ENCODE measurements at regions not wholly inside any gene's neighbourhood (a gene's known extent, or its start where the extent isn't known, plus 50 kb on each side); places are given as distances from the start of the nearest gene placed in this dataset.
"Not testable (repeated sequence)": the region's sequence is repeated elsewhere in the genome, so short reads cannot be mapped to it uniquely, and the experiment has no call there.

DNA sequence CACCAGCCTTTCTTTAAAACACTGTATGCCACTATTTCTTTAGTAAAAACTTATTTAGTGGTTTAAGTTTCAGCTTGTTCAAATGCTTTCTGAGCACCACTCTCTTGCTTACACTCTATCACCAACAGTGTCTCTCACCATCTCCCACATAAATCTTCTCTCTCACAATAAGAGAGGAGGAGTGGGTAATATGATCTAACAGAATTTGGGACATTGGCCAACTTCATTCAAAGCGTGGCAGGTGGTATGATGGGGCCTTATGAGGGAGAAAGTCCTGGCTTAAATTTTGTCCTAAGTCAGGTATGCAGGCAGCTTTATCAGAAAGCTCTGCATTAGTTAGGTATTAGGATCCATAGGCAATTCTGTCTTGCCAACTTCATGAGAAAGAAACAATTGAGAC is 1132.5 kb downstream of the TUSC7 start:
- DNase-seq (ENCODE audit: low spot score): peak; percentile 10

DNA sequence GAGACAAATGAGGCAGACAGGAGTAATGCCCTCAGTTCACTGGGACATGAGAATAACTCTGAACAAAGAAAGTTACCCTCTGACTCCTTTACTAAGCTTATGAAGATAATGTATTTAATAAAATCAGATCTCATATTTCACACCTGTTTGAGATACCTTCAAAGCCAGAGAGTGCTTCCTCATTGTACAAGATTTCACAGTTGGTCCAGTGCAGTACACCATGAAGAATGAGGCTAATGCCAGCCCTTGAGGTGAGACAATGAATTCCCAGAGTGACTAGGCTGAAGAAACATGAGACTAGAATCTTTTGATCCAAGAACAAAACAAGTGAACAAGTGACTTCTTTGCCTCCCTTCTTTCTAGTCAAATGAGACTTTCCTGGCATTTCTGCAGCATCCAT is 1133.8 kb downstream of the TUSC7 start:
- DNase-seq (ENCODE audit: low spot score): no peak

- DNase-seq (ENCODE audit: low spot score): no peak
Measured at GRCh38 chr3:117844676-117845075, 1135.1 kb downstream of the TUSC7 start.

GRCh38 chr3:117846238-117846637 is 1136.7 kb downstream of the TUSC7 start:
- no peak for DNase-seq (ENCODE audit: low spot score)

DNA sequence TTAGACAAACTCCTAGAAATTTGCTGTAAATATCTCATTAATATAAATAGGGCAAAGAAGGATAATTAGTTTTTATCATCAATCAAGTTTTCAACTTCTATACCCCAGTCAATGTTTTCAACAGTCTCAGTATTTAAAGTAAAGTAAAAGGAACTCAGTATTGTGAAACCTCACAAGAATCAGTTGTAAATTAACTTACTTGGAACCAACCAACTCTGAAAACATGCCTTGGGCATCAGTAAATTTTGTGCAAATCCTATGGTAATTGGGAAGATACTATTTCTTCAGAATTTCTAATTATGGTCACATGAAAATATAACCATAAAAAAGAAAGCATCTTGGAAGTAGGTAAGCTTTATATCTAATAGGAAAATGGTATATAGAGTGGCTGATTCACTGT is 1139.0 kb downstream of the TUSC7 start:
- DNase-seq (ENCODE audit: low spot score): no peak

DNA sequence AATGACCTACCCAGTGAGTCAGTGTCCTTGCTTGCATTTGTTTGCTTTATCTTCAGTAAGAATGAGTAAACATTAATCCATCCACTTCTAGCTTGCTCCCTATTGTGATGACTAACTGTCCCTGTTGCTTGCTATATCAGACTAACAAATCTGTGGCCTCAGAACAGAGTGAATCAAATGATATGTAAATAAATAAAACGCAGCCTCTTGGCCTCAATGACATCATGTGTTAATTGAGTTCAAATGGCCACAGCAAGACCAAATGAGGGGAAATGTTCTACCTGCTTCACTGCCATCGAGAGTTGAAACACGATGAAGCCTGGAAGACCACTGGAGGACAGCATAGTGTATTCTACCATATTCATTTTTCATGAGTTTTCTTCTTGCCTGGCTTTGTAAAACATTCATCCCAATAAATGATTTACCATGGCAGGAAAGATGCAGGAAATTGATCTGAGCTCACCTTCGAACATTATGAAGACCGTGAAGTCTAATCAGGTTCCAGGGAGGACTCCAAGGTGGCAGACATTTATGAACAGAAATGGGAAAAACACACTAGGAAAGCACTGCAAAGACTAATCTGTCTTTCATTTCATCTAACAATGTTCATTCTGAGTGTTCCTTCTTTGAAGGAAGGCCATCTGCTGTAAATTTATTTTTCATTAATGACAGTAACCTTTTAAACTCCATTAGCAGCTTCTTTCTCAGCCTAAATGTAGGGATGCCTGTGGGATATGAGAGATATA is 1144.5 kb downstream of the TUSC7 start:
- DNase-seq (ENCODE audit: low spot score): no peak

DNA sequence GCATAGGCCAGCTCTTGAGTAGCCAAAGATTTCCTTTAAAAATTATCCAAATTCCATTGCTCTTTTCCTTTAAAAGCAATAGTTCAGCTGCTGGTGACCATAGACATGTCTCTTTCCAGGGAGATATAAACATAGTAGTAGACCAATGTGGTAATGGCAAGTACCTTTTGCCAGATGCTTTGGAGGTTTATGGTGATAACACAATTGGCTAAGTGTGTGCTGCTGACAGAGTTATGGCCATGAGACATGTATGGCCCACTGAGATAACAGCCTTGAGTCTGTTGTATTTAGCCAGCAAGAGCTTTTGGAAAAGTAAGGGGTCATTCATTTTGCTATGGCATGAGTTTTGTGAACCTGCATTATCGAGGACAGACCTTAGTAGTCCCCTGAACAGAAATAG is 1146.8 kb downstream of the TUSC7 start:
- no peak for DNase-seq (ENCODE audit: low spot score)

GRCh38 chr3:117863146-117863545 is 1153.6 kb downstream of the TUSC7 start:
- no peak for DNase-seq (ENCODE audit: low spot score)

DNA sequence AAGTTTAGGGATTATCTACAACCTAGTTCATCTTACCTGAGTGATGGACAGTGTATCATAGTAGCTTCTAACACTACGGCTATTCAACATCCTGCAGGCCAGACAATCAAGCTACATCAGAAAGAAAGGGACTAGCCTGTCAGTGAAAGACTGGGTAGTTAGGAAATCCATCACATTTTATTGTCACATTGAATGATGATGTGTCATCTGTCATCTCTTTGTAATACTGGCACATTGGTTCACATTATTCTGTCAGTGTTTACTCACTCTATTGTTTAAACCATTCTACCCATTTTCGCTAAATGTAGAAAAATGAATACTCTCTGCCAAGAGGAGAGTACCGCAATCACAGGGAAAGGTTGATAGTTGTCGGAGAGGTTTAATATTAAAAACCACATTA is 1155.8 kb downstream of the TUSC7 start:
- no peak for DNase-seq (ENCODE audit: low spot score)

GRCh38 chr3:117868766-117869165 is 1159.2 kb downstream of the TUSC7 start:
- no peak for DNase-seq (ENCODE audit: low spot score)

- no peak for DNase-seq (ENCODE audit: low spot score)
Measured at GRCh38 chr3:117871934-117872333, 1162.4 kb downstream of the TUSC7 start.

- DNase-seq (ENCODE audit: low spot score): not testable (repeated sequence)
Measured at GRCh38 chr3:117872594-117873248, 1161.9 kb downstream of the IGSF11 start.

- DNase-seq (ENCODE audit: low spot score): no peak
Measured at GRCh38 chr3:117873249-117873600, 1161.4 kb downstream of the IGSF11 start.

GRCh38 chr3:117874028-117874690 is 1160.5 kb downstream of the IGSF11 start:
- DNase-seq (ENCODE audit: low spot score): no peak

GRCh38 chr3:117874904-117875874 is 1159.5 kb downstream of the IGSF11 start:
- no peak for DNase-seq (ENCODE audit: low spot score)

GRCh38 chr3:117875887-117876286 is 1158.8 kb downstream of the IGSF11 start:
- no peak for DNase-seq (ENCODE audit: low spot score)

- DNase-seq (ENCODE audit: low spot score): no peak
Measured at GRCh38 chr3:117880638-117881037, 1154.0 kb downstream of the IGSF11 start.

DNA sequence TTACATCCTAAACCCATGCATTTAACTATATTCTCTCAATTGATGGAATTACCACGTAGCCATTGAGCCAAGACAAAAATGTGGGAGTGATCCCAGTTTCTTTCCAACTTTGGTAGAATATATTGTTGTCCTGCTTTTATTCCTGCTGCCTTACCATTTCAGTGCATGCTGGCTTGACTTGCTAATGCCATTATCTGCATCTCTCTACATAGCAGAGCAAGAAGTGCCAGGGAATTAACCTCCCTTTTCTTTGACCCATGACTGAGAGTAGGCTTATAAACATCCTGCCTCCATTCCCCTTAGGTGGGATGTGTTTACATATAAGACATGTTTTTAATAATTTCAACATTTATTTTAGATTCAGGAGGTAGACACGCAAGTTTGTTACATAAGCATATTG is 1153.4 kb downstream of the IGSF11 start:
- DNase-seq (ENCODE audit: low spot score): no peak

DNA sequence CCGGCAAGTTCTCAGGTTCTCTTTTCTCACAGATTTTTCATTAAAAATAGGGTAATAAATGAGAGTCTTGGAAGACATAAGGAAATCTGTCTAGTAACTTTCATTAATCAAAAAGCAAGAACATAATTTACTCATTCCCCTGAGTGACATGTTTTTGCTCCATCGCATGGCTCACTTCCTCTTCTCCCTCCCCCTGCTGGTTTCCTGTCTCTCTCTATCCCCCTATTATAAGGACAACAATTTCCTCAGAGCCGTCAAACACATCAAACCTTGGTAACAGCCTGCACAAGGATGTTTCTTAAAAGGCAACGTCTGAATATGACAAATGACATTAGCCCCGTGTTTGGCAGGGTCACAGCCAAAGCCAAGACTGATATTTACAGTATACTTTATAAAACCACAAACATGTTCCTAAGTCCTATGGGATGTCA is 1149.6 kb downstream of the IGSF11 start:
- no peak for DNase-seq (ENCODE audit: low spot score)

DNA sequence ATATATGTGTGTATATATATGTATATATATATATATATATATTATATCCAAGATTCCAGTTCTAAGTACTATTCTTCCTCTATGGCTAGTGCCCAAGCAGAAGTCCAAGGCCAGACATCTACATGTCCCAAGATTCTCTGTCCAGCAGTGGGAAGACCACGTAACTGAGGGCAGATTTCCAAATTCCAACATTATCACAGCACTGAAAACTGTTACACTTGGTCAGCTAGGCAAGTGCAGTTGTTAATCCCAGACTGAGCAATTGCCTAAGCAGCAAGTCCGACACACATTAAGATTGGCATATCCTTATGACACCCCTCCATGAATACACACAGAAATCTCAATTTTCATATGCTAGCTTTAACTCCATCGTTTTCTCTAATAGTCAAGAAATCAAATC is 1148.5 kb downstream of the IGSF11 start:
- no peak for DNase-seq (ENCODE audit: low spot score)

DNA sequence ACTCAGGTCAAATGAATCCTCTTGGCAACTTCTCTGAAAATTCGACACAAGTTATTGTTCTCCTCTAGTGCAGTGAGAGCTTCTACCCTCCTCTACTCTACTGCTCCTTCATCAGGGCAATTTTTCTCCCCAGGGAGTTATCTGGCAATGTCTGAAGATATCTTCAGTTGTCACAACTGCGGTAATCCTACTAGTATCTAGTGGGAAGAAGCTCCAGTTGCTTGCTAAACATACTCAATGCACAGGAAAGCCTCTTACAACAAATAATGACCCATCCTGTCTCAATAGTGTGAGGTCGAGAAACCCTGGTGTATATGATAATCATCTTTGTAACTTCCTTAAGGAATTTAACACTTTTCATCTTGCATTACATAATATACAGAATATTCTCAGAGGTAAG is 1147.6 kb downstream of the IGSF11 start:
- no peak for DNase-seq (ENCODE audit: low spot score)

DNA sequence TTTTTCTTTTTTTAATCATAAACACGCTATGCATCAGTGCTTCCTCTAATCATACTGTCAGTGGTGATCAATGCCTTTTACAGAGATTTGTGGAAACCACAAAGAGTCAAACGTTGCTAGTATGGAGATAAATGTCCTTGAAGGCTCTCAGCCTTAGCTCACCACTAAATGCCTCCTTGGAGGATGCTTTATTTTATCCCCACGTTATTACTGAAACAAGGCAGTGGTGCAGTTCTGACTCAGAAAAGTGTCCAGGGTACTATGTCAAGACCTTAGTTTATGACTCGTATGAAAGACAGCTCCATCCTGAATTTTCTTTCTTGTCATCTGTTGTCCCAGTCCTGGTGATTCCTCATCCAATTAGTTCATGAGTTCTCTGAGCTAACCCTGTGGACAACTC is 1146.7 kb downstream of the IGSF11 start:
- DNase-seq (ENCODE audit: low spot score): no peak

All from iPS-NIHi11 (cell line).